HG03060 (cell line): ENCODE measurements at regions not wholly inside any gene's neighbourhood (a gene's known extent, or its start where the extent isn't known, plus 50 kb on each side); places are given as distances from the start of the nearest gene placed in this dataset.
"Not testable (repeated sequence)": the region's sequence is repeated elsewhere in the genome, so short reads cannot be mapped to it uniquely, and the experiment has no call there.

ENCODE experiments used
- ATAC-seq: cut with Tn5 transposase; IDR thresholded peaks from one replicate; pipeline ENCODE4 v1.9.1; 2021; ENCODE audit warnings: low read depth, moderate number of reproducible peaks; ENCODE audit not compliant: unreplicated experiment

DNA sequence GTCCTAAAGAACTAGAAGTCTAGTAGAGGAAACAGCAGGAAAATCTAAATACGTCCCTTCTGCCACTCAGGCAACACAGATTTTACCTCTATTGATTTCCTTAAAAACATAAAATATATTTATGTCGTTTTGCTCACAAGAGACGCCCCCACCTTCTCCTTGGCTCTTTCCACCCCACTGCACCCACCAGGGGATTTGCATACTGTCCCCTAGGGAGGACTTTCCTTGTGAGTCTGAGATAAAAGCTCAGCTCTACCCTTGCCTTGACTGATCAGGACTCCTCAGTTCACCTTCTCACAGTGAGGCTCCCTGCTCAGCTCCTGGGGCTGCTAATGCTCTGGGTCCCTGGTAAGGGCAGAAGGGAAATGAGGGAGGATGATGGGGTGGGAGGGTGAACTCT is 1488.1 kb downstream of the RPIA start:
- ATAC-seq, result not testable (repeated sequence)

GRCh38 chr2:90207454-90208058 is 1516.1 kb downstream of the RPIA start:
- ATAC-seq, result no peak

- ATAC-seq, result no peak
Observed at GRCh38 chr2:90209009-90209408, 1517.5 kb downstream of the RPIA start.

- no peak for ATAC-seq
Observed at GRCh38 chr2:90209806-90210205, 1518.3 kb downstream of the RPIA start.

GRCh38 chr2:90215880-90216279 is 1524.4 kb downstream of the RPIA start:
- not testable (repeated sequence) for ATAC-seq

DNA sequence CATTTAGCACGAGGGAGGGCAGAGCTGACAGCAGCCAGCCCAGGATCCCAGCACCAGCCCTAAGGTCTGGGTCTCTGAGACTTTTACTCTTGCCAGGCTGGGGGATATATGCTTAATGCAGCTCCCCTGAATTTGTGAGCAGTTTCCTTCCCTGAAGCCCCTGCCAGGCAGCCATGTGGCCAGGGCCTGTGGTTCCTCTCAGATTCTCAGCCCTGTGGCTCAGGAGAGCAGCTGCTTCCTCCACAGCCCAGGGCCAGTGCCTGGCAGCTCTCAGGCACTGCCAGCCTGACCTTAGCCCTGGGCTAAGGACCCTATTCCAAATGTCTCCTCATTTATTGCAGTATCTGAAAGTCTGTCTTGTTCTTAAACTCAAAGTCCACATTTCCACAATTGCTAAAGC is 1525.3 kb downstream of the RPIA start:
- not testable (repeated sequence) for ATAC-seq

DNA sequence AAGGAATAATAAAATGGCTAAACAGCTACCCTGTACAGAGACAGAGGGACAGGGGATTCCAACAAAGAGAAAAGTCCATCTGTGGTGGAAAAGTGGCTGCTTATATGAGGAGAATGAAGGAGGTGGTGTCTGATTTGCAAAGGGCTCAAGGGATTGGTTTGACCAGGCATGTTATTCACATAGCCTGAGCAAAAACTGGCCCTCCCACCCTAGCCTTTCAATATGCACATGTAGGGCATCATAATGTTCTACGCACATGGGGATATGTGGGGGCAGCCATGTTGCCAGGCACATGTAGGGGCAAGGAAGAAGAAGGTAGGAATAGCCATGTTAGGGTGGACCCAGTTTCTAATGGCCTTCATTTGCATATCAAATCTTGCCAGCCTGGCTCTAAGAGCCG is 1527.1 kb downstream of the RPIA start:
- ATAC-seq, result not testable (repeated sequence)

DNA sequence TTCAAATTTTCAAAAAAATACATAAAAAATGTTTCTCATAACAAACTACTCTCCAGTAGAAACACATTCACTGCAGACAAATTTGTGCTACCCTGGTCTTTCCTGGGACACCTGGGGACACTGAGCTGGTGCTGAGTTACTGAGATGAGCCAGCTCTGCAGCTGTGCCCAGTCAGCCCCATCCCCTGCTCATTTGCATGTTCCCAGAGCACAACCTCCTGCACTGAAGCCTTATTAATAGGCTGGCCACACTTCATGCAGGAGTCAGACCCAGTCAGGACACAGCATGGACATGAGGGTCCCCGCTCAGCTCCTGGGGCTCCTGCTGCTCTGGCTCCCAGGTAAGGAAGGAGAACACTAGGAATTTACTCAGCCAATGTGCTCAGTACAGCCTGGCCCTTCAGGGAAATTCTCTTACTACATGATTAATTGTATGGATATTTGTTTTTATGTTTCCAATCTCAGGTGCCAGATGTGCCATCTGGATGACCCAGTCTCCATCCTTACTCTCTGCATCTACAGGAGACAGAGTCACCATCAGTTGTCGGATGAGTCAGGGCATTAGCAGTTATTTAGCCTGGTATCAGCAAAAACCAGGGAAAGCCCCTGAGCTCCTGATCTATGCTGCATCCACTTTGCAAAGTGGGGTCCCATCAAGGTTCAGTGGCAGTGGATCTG is 1529.3 kb downstream of the RPIA start:
- ATAC-seq, result not testable (repeated sequence)

- no peak for ATAC-seq
Observed at GRCh38 chr2:90221300-90221651, 1529.8 kb downstream of the RPIA start.

DNA sequence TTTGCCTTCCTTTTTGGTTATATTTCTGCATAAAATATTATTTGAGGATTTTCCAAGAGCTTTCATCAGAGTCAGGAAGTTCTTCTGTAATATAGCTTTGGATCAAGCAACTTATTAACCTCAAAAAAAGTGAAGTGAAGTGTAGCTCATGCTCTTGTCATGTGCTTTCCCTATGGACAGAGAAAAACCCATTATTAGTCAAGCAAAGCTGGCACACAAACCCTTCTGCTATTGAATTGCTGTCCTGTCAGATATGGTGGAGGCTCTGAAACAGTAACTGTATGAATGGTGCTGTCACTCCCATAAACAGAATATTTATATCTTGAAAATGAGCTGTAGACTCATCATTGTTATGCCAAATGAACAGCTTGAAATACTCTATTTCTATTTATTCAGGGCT is 1533.3 kb downstream of the RPIA start:
- ATAC-seq, result not testable (repeated sequence)

GRCh38 chr2:90226465-90227072 is 1535.1 kb downstream of the RPIA start:
- ATAC-seq, result not testable (repeated sequence)

DNA sequence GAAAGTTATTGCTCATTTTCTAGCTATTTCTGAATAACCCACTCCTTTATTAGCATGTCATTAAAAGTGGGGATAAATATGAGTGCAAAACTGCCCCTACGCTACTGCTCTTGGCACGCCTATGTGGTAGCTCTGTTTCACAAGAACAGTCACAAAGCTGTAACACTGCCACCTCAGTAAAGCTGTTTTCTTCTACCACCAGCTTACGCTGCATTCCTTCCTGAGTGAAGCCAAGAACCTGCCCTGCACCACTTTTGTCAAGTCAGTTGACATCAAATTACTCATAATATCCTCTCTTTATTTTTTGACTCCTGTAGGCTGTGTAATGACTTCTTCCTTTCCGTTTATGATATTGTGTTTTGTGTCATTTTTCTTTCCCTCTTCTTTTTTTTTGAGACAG is 1539.7 kb downstream of the RPIA start:
- ATAC-seq, result not testable (repeated sequence)

- not testable (repeated sequence) for ATAC-seq
Observed at GRCh38 chr2:90235452-90235851, 1544.0 kb downstream of the RPIA start.

- ATAC-seq, result not testable (repeated sequence)
Observed at GRCh38 chr2:90237923-90238361, 1546.5 kb downstream of the RPIA start.

DNA sequence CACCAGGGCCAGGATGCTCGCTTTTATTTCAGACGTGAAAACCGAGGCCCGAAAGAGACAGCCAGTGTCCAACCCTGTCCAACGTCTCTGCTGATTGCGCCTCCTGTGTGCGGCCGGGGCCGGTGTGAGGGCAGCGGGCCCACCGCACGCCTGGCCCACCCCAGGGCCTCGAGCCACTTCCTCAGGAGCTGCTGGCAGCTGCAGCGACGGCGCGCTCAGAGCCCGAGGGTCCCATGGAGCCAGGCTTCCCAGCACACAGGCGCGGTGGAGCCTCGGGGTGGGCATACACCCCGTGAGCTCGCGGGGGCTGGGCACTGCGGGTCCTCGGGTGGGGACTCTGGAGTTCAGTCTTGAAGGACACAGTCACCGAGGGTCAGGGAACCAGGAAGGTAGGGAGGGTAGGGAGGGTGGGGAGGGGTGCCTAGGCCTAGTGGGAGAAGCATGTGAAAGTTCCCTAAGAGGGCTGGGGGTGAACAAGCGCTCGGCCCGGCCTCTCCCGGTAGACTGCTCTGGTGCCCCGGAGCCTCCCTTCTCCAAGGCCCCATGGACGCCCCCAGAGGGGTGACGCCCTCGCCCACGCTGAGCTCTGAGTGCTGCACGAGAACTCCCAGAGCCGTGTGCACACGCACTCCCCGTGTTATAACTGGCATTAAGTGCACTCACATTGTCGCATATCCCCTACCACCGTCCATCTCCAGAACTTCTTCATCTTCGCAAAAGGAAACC is 1547.2 kb downstream of the RPIA start:
- ATAC-seq, result not testable (repeated sequence)

DNA sequence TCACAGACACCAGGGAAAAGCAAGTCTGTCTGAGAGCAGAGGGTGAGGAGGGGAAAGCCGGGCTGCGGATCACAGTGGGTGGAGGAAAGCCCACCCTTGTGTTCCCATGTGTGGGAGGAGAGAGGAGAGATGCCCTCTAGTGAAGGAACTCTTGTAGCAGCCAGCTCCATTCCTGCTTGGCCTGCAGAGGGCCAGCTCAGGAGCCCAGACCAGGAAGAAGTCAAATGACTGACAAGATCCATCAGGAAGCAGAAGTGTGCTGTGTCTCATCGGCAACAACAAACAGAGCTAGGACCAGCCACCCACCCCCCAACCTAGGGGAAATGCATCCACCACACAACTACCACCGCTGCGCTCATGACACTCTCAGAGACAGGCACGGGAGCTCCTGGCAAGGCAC is 1548.3 kb downstream of the RPIA start:
- ATAC-seq, result not testable (repeated sequence)

- not testable (repeated sequence) for ATAC-seq
Observed at GRCh38 chr2:90244902-90245765, 1553.7 kb downstream of the RPIA start.

DNA sequence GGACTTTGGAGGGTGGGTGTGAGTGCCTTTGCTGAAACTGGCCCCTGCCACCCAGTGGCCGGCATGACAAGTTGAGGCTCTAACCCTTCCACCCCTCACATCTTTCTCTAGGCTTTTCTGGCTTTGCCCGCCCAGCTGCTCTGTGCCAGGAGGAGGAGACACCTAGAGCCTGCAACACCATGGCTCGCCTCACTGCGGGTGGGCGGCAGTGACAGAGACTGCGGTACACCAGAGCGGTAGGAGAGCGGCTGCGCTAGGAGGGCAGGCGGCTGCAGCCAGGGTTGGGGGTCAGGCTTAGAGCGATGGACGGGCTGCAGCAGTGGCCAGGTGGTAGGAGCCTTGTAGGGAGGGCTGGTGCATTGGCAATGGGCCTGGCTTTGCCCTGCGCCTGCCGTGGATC is 1556.9 kb downstream of the RPIA start:
- ATAC-seq, result not testable (repeated sequence)

DNA sequence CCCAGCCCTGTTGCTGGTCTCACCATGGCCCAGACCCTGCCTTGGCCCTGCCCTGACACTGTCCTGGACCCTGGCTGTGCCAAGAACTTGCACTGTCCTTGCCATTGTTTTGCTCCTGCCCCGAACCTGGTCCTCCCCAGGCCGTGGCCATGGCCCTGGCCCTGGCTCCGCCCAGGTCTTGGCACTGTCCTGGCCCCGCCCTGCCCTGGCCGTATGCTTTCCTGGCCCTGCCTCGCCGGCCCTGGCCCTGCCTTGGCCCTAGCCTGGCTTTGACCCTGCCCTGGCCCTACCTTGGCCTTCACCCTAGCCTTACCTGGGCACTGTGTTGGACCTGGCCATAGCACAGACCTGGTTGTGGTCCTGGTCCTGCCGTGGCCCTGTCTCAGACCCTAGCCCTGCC is 1558.9 kb downstream of the RPIA start:
- not testable (repeated sequence) for ATAC-seq

- ATAC-seq, result not testable (repeated sequence)
Observed at GRCh38 chr2:90251576-90251975, 1560.1 kb downstream of the RPIA start.
